GM18861 (cell line): ENCODE measurements at regions not wholly inside any gene's neighbourhood (a gene's known extent, or its start where the extent isn't known, plus 50 kb on each side); places are given as distances from the start of the nearest gene placed in this dataset.

Source experiments
- ATAC-seq: cut with Tn5 transposase; IDR thresholded peaks from one replicate; pipeline ENCODE4 v1.9.1; 2021; ENCODE audit not compliant: unreplicated experiment

DNA sequence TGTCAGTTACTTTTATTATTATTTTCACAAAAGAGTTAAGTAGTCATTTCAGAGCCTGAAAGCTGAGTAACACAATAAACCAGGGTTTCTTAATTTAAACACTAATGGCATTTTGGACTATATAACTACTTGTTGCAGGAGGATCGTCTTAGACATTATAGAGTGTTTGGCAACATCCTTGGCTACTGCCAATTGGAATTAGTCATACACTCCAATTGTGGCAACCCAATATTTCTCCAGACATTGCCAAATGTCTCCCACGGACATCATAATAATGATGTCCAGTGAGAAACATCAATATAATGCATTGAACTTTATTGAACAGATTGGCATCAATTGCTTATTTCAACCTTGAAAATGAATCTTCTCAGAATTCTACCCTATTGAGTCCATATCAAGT lies 441.9 kb upstream of the ADGRL4 start:
- ATAC-seq: no peak

DNA sequence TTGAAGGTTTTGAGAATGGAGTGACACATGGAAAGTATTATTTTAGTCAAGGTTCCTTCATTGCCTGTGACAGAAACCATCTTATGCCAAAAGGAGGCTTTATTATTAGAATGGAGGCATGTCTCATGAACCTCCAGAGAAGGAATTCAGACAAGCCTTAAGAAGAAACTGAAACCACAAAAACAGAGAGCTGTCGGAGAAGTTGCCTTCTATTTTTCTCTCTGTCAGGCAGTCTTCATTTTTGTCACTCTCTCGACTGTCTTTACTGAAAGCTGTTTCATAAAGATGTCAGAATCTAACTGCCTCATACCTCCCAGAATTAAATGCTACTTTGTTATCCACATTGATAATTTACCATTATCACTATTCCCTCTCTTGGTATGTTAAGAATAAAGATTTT lies 434.7 kb upstream of the ADGRL4 start:
- ATAC-seq: no peak

DNA sequence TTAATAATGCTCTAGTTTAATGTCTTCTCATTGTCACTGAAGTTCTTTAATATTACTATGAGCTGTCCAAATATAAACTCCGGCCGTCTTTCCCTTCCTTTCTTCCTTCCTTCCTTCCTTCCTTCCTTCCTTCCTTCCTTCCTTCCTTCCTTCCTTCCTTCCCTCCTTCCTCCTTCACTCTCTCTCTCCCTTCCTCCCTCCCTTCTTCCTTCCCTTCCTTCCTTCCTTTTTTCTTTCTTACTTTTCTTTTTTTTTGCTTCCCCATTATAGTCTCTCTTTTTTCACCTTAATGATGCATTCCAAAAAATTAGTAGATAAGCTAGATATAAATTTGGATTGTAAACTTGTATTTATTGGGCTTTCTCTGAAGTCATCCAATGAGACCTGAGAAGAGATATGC lies 431.0 kb upstream of the ADGRL4 start:
- ATAC-seq: no peak

DNA sequence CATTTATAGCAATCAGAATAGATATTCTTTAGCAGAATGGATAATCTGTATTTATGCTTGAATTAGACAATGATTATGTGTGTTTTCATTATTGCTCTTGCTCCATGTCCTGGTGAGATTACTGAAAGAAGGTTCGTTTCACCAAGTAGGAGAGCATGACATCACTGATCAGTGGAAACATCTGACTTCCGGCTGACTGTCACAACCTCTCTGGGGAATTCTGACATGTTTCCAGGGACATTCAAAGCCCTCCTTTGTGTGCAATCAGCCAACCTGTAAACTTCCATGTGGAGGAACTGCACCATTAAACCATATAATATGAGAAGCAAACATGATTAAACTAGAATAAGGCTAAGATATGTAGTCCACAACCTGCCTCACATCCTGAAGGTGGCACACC lies 424.8 kb upstream of the ADGRL4 start:
- no peak for ATAC-seq

DNA sequence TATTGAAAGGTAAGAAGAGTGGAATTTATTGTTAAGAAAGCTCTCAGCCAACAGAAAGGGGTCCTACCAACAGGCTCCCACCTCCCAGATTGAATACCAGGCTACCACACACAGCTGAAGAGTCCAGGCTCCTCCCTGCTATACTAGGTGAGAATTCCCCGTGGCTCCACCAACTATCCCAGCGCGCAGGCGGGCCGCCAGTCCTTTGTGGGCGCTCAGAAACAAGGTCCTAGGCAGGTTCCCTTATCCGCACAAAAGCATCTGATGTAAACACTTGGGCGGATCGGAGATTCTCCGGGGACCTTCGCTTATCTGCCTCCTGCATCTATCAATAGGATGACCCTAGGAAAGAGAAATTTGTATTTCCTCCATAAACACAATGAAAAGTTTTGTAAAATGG lies 423.9 kb upstream of the ADGRL4 start:
- no peak for ATAC-seq

DNA sequence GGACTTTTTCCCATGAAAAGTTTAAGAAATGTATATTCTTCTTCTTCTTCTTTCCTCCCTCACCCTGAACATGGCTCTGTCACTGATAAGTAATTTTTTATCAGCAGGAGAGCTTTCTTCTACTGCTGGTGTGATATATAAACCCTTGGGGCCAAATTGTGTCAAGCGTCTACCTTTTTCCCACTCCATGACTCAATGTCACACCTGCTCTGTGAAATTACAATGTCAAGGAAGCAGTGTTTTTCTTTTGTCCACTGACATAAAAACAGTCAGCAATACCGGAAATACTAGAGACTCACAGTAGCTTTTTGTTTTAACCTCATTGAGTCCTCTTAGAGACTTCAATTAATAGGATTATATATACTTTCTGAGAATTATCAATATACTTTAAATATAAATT lies 416.2 kb upstream of the ADGRL4 start:
- no peak for ATAC-seq

DNA sequence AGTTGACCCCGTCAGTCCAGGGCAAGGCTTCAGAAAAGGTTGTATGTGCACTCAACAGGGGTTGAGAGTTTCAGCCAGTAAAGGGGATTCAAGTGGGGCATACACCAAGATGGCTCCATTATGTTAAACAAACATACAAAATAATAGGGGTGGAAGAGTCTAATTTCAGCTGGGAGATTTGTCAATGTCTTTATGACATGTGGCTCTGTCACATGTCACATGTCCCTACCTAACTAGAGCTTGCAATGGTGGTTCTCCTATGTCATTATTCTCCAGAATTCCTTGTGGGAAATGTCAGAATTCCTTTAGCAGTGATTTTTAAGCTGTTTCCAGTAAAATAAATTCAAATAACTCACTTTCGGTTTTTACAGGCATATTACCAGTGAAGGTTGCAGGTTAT lies 392.0 kb upstream of the ADGRL4 start:
- no peak for ATAC-seq

DNA sequence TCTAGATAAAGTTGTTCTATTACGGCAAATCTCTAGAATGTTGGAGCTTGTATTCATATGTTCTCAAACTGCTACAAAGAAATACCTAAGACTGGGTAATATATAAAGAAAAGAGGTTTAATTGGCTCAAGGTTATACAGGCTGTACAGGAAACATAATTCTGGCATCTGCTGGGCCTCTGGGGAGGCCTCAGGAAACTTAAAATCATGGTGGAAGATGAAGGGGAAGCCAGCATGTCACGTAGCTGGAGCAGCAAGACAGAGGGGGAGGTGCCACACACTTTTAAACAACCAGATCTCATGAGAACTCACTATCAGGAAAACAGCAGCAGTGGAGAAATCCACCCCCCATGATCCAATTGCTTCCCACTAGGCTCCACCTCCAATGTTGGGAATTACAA lies 390.4 kb upstream of the ADGRL4 start:
- no peak for ATAC-seq

DNA sequence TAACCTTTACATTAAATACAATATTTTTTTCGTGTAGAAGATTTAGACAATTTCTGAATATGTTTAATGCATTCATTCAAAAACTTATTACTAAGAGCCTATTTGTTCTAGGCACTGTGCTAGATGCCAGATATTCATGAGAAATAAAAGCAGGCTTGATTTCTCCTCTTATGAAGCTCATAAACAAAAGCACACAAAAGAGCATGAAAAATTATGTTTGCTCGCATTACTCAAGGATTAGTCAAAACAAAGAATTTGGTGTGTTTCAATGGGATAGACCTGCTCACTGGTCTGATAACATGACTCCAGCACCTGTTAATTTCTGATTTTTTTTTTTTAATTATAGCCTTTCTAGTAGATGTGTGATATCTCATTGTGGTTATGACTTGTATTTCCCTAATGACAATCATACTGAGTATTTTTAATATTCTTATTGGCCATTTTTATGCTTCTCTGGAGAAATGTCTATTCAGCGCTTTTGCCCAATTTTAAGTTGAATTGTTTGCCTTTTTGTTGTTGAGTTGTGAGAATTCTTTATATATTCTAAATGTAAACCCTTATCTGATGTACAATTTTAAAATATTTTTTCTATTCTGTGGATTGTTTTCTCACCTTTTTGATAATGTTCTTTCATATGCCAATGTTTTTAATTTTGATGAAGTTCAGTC lies 382.3 kb upstream of the ADGRL4 start:
- ATAC-seq: no peak

DNA sequence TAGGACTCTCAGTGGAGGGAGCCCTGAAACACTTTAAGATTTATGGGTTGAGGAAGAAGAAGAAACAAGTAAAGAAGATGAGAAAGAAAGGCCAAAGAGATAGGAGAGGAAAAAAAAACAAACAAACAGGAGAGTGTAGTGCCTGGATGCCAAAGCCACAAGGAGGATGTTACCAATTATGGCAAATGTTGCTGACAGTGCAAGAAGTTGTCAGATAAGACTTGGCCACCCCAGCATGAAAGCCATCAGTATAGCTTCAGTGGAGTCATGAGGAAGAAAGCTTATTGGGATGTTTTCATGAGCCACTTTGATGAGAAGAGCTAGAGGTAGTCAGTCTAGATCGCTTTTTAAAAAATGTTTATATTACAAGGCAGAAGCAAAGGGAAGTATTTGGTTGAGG lies 380.2 kb upstream of the ADGRL4 start:
- no peak for ATAC-seq

DNA sequence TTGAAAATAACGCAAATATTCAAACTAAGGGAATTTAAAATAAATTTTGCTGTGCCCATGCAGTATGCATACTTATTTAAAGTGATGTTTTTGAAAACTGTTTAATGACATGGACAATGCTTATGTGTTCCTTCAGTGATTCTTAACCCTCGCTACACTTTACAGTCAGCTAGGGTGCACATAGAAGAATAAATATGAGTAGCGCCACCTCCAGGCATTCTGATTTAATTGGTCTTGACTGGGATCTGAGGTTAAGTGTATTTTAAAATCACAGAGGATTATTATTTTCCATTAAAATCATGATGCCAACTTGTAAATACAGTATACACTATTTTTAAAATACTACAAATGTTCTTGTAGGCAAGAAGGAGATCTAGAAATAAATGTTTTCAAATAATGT lies 373.5 kb upstream of the ADGRL4 start:
- no peak for ATAC-seq

DNA sequence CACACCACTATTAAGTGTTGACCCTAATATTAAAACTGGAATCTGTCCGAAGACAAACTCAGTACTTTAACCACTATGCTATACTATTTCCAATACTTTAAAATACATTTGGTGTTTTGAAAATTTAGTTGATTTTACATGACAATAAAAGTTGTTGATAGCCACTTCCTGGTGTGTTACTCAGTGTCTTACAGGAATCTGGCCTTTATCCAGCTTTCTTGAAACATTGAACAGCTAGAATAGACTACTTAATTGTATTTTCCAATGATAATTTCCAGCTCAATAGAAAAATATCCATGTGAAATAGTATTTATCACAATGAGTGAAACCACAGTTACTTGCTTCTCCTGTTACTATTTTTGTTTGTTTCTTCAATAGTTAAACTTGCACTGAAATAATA lies 369.6 kb upstream of the ADGRL4 start:
- ATAC-seq: no peak

DNA sequence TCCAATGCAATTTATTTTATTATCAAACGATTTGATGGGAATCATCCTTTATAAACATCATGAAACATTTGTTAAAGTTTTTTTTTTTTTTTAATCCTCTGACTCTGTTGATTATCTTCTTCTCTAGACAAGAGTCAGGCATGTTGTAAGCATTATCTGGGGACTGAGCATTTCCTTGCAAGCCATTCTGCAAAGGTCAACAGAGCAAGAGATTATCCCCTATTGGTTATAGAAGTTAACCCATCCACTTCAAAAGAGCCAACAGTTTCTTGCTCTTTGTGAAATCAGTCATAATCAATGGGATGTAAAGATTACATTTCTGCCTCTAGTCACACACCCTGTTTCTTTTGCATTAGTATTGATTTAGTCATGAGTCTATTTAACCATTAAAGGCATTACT lies 368.8 kb upstream of the ADGRL4 start:
- ATAC-seq: no peak

DNA sequence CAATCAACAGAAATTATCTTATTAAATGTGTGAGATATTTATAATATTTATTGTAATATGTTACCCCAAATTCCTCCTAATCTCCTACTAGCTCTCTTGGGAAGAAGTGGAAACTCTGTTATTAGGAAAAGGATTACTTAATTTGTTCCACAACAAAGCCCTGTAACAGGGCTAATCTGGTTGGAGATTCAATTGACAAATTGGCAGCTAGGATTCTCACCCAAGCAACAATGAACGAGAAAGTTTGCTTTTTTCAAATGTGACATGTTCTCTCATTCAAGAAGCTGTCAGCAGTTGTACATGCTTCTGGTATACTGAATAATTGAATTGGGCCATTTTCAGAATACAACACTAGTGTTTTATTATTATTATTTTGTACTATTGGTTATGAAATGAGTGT lies 367.9 kb upstream of the ADGRL4 start:
- ATAC-seq: no peak

DNA sequence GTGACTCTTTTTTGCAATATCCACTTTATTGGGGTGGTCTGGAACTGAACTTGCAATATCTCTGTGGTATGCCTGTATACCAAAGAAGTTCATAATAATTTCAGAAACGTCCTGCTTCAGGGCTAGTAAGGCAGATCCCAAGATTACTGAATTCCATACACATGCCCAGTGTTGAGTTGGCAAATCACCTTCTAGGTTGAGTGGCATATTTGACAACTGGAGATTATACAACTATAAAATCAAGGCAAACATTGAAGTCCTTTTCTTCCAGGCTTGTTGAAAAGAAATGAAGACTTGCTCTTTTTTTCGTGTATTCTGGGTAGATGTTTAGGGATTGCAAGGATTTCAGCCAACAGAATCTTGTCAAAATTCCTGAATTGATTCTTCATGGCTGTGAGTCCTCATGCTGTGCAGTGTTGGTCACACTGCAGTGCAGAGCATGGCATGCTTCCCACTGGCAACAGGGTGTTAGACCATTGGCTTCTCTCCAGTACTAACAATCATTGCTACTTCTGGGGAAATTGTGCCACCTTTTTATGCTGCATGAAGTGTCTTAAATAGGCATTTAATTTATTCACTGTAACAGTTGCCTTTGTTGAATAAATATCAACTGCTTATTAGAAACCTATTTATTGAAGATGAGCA lies 367.1 kb upstream of the ADGRL4 start:
- ATAC-seq: no peak

DNA sequence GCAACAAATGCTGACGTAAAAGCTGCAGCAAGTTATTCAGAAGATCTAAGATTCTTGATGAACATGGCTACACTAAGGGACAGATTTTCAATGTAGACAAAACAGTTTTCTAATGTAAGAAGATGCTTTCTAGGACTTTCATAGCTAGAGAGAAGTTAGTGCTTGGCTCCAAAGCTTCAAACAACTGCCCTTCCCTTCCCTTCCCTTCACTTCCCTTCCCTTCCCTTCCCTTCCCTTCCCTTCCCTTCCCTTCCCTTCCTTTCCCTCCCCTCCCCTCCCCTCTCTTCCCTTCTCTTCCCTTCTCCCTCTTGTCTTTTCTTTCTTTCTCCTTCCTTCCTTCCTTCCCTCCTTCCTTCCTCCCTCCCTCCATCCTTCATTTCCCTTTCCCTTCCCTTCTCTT lies 365.3 kb upstream of the ADGRL4 start:
- ATAC-seq: no peak

DNA sequence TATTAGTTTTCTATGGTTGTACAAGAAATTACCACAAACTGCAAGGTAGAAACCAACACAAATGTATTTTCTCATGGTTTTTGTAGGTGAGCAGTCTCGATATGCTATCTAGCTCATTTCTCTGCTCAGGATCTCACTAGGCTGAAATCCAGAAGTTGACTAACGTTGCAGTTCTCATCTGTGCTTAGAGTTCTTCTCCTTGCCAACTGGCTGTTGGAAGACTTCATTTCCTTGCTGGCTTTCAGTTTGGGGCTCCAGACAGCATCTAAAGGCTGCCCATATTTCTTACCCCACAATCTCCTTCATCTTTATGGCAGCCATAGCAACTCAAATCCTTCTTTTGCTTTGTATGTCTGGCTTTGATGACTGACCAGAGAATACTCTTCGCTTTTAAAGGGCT lies 362.6 kb upstream of the ADGRL4 start:
- ATAC-seq: no peak

DNA sequence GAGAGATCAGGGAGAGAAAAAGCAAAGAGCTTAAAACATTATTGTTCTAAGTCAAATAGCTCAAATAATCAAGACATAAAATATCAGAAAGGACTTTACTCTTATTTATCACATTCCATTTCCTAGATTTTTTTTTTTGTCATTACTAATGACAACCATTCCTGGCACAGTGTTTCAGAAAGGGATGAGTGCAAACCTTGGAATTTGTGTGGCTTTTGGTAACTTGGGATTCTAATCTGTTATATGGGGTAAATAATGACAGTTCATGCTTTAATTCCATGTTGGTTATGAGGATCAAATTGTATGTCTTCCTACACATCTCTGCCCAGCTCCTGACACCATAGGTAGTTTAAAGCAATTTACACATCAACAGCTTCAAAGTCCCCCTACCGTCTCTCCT lies 358.4 kb upstream of the ADGRL4 start:
- ATAC-seq: no peak

DNA sequence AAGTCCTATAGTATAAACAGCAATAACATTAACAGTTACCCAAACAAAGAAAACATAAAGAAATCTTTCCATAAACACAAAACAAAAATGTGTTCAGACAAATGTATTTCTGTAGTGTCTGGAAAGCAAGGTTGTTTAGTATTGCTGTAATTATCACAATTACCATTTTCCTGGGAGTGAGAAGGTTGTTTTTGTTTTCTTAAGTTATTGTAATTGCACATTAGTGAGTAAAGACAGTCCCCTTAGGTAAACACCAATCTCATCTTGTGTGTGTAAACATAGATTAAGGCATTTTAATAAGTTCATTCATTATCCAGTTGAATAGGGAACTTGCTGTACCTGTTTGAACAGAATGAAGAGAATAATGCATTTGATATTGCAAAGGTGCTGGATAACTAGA lies 356.9 kb upstream of the ADGRL4 start:
- ATAC-seq: no peak

DNA sequence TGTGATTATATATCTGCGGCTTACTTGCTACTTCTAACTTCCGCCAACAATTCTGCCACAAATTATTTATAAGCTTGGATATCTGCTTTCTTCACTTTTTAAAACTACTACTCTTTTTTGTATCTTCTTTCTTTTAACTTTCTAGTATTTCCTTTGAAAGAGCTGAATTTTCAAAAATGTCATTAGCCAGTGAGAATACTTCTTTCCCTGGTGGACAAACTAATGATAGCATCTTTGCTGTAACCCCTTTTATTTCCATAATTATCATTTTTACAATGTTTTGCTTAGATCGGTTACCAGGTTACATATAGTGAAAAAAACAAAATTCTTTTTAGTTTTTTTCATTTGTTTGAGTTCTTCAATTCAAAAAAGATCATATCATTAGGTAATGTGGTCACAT lies 355.9 kb upstream of the ADGRL4 start:
- no peak for ATAC-seq

DNA sequence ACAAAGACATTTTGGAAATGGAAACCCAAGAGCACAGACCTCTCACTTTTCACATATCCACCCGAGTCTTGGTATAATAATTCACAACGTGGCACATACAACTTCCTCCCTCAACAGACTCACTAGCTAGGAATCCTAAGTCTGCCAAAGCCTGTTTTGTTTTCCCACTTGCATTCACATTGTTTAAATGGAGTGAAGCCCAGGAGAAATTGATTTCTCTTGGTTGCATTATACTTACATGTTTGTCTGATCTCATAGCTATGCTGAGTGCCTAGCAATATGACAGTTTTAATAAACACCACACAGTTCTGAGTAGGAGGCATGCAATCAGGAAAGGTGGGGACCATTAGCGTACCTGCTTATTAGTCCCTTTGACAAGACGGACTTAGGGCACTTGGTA lies 348.6 kb upstream of the ADGRL4 start:
- ATAC-seq: no peak

DNA sequence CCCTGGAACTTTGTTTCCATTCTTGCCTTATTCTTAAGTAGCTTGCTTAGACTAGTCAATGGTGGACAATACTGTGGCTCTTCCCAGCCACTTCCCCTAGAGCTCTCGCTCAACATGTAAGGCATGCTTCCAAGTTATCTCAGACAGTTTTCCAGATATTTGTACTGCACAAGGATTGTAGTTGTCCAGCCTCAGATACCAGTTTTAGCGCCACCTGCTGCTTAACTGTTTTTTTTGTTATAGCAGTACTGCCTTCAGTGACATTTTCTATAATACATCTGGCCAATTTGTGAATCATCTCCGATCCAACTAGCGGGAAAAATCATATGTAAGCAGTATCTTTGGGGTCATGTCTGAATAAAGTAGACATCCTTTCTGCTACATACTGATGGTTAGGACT lies 346.7 kb upstream of the ADGRL4 start:
- no peak for ATAC-seq

DNA sequence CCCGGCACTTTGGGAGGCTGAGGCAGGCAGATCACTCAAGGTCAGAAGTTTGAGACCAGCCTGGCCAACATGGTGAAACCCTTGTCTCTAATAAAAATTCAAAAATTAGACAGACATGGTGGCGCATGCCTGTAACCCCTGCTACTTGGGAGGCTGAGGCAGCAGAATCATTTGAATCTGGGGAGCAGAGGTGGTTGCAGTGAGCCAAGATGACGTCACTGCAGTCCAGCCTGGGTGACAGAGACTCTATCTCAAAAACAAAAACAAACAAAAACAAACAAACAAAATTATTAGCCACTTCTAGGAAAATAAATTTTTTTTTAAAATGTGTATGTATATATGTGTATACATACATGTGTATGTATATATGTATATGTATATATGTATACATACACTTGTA lies 320.3 kb upstream of the ADGRL4 start:
- no peak for ATAC-seq
